Upper lobe of left lung (tissue), 4 donors: ENCODE measurements at regions not wholly inside any gene's neighbourhood (a gene's known extent, or its start where the extent isn't known, plus 50 kb on each side); places are given as distances from the start of the nearest gene placed in this dataset.
"Not testable (repeated sequence)": the region's sequence is repeated elsewhere in the genome, so short reads cannot be mapped to it uniquely, and the experiment has no call there.

Experiments
- POLR2A ChIP-seq, 4 donors: fragments of 450-650 bp; IDR thresholded peaks; one replicate each; pipeline ENCODE4 v1.5.1; 2016 to 2017; ENCODE audit warnings: antibody characterized with exemption in 4 of 4, mild to moderate bottlenecking in 2 of 4
- TF ChIP-seq, protein P1 (sequence below), 6 experiments: fragments of 450-650 bp in 4 of 6; fragments of 200-600 bp in 2 of 6; sonication (generic) in 2 of 6; IDR thresholded peaks; one replicate each; pipeline ENCODE4 v1.5.1; 2016 to 2019; ENCODE audit warnings: antibody characterized with exemption in 6 of 6

DNA sequence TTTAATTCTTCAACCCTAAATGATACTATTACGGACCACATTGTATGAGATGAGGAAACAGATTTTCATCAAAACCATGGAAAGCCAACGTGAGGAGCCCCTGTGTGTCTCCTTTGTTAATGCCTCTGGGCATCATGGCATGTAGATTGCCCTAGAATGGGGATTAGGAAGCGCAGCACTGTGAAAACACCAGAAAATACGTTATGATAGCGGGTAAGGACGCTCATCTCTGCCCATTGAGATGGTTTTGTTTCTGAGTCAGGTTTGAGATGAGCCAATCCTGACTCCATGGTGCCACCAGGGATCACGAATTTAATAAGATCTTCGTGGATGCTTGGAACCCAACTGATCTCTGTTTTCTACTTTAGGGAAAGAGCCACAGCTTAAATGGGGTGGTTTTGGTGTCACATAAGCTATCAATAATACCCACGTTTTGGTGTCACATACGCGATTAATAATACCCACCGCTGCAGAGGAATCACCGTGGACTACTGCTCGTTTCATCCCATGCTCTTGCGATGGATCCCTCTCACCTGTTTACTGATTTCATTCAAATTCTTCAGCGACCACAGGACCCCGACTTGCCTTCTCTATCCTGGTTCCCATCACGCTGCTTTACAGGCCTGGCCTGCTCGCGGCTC, 137.3 kb downstream of the FOXD4L6 start:
- TF ChIP-seq, protein P1, sequence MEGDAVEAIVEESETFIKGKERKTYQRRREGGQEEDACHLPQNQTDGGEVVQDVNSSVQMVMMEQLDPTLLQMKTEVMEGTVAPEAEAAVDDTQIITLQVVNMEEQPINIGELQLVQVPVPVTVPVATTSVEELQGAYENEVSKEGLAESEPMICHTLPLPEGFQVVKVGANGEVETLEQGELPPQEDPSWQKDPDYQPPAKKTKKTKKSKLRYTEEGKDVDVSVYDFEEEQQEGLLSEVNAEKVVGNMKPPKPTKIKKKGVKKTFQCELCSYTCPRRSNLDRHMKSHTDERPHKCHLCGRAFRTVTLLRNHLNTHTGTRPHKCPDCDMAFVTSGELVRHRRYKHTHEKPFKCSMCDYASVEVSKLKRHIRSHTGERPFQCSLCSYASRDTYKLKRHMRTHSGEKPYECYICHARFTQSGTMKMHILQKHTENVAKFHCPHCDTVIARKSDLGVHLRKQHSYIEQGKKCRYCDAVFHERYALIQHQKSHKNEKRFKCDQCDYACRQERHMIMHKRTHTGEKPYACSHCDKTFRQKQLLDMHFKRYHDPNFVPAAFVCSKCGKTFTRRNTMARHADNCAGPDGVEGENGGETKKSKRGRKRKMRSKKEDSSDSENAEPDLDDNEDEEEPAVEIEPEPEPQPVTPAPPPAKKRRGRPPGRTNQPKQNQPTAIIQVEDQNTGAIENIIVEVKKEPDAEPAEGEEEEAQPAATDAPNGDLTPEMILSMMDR (IDR thresholded peaks at IDR 0.05): not testable (repeated sequence)
- TF ChIP-seq POLR2A (IDR thresholded peaks at IDR 0.05): not testable (repeated sequence)
